ENCODE measurements at regions not wholly inside any gene's neighbourhood (a gene's known extent, or its start where the extent isn't known, plus 50 kb on each side); places are given as distances from the start of the nearest gene placed in this dataset.

DNA sequence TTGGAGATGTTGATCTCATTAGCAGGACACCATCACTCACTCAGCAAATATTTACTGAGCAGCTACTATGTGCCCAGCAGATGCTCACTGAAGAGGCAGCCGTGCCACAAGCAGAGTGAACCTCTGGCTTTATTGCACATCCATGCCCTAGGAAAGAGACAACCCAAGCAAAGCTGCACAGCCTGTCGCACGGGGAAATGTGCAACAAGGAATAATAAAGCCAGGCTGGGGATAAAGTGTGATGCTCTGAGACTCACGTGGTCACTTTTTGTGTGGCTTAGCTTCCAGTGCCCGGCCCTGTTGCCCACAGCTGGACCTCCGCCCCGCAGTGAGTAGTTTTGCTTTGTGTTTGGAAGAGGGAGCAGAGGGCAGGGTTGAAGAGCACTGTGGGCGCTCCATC lies 130.4 kb upstream of the CDH4 start:
- no peak for DNase-seq

DNA sequence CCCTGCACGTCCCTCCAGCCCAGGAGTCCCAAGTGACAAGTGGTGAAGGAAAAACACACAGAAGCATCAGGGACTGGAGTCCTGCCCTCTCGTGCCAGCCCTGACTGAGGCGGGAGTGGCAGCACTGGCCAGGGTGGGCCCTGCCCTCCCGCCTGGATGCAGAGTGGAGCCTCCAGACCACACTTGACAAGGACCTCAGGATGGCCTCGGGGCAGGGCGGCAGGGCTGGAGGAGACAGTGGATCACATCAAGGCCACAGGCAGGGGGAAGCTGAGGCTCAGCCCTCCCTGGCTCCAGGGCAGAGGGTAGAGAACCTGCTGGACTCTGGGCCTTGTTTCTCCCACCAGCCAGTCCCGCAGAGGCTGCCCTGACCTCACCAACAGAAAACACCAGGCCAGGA lies 128.8 kb upstream of the CDH4 start:
- DNase-seq = no peak

GRCh38 chr20:61123751-61124368 lies 128.2 kb upstream of the CDH4 start:
- no peak for DNase-seq

DNA sequence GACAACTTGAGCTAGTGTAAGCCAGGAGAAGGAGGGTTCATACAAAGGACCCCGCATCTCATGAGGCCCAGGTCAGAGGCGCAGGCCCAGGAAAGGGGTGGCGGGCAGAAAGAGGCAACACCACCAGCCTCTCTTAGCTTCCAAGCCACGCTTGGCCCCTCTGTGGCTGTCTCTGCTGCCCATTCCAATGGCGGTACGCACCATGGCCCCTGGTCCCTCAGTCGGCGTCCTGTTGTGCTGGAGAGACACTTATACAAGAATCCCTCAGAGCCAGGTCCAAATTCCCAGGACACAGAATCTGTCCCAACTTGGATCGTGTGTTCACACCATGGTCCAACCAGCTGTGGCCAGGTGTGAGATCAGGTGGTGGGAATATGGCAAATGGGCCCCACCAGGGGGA lies 127.0 kb upstream of the CDH4 start:
- no peak for DNase-seq

GRCh38 chr20:61125546-61126180 lies 126.4 kb upstream of the CDH4 start:
- no peak for DNase-seq

DNA sequence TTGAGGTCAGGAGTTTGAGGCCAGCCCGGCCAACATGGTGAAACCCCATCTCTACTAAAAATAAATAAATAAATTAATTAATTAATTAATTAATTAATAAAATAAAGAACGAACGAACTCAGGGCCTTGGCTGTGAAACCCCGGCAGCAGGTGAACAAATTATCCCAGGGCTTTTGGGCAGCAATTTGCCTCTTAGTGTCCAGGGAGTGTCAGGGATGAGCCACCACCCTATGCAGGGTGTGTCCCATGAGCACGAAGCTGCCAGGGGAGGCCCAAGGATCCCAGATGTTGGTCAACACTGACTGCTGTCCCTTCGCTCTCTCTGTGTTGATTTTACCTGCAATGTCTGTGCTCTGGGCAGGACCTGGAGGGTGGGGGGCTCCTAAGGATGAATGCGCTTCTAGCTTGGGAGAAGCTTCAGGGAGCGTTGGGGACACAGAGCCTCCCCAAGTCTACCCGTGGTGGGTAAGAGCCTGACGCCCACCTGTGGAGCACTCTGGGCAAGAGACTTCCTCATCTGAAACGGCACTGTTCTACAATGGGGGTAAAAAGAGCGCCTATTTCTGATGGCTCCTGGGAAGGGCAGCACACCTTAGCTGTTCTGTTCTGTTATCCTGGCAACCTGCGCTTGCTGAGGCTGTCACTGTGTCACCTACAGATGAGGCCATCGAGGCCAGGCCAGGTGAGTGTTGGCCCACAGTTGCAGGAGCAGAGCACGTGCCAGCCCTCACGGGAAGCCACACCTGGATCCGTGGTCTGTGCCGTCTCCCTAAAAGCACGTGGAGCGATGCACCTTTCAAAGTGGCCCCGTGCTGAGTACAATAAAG lies 125.5 kb upstream of the CDH4 start:
- no peak for DNase-seq

DNA sequence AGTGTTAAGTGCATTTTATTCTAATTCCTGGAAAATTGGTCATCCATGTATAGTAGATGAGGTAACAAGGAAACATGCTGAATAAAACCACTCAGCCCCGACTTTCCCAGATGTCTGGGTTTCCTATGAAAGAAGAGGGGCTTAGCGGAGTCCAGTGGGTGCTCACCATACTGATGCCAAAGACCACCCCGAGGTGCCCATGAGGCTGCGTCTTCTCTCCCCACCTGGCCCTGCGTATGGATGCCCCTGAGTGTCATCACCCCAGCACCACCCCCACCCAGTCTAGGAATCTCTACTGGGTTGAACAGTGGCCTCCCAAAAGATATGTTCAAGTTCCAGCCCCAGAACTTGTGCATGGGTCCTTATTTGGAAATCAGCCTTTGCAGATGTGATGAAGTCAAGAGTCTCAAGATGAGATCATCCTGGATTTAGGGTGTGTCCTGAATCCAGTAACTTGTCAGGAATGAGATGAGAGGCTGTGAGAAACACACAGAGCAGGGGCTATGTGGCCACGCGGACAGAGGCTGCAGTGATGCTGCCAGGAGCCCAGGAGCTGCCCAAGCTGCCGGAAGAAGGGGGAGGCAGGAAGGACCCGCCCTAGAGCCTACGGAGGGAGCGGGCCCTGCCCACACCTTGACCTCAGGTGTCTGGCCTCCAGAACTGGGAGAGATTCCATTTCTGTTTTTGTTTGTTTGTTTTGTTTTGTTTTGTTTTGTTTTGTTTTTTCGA lies 124.6 kb upstream of the CDH4 start:
- no peak for DNase-seq

GRCh38 chr20:61128701-61129269 lies 123.3 kb upstream of the CDH4 start:
- DNase-seq = no peak

GRCh38 chr20:61129311-61129710 lies 122.8 kb upstream of the CDH4 start:
- DNase-seq = no peak

DNA sequence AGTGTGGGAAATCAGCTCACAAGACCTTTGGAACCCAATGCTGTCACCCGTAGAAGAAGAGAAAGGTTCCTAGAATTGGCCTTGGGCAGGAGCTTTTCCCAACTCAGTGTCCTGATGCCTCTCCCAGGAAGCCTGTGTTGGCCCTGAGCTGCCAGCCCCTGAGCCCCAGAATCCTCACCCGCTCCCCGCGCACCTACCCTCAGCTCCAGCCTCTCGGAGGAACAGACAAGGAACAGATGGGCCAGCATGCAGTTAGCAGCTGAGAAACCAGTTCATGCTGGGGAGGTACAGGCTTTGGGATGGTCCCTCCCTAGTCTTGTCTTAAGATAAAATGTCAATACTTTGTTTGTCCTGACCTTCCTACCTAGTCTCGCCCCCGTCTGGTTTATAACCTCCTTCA lies 121.9 kb upstream of the CDH4 start:
- DNase-seq = no peak

DNA sequence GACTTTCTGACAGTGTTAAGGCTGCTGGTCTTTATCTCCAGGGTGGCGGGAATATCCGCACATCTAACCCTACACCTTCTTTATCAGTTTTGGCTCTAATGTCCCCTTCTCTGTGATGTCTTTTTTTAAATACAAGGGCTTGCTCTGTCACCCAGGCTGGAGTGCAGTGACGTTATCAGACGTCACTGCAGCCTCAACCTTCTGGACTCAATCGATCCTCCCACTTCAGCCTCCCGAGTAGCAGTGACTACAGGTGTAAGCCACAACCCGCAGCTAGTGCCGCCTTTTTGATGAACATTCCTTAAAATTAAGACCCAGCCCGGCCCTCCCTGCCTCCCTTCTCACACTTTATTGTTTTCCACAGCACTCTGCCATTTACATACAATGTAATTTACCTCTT lies 120.1 kb upstream of the CDH4 start:
- no peak for DNase-seq

- DNase-seq = no peak
Observed at GRCh38 chr20:61133611-61134010, 118.5 kb upstream of the CDH4 start.

- DNase-seq = no peak
Observed at GRCh38 chr20:61134296-61135030, 117.6 kb upstream of the CDH4 start.

DNA sequence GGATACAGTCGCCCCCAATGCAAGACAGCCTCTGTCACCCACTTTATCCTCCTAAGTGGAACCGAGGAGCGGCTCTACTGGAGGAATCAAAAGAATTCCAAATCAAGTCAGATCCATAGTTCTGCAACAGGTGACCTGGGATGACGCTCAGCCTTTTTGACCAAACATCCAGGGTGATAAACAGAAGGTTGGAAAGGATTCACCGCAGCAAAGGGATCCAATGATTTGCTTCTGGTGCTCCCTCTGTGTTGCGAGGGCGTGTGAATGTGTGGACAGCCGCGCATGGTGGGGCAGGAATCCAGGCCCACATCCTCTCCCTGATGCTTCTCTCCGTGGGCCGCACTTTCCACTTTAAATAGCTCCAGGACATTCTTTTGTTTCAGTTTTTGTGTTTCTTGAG lies 116.8 kb upstream of the CDH4 start:
- DNase-seq = no peak

DNA sequence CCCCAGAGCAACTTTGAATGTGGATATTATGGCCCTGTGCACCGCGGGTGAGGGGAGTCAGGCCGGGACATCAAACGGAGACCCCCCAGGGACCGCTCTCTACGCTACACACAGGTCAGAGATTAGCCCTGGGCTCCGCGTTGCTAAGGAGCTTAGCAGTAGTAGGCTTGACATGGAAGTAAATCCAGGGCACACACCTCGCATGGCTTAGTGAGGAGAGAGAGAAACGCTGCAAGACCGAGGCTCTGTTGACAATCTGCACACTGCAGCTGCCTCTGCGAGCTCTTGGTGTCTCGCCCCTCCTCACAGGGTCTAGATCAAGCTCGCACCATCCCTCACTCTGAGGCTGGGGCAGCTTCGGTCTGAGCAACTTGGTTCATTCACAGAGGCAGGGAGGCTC lies 116.1 kb upstream of the CDH4 start:
- no peak for DNase-seq

DNA sequence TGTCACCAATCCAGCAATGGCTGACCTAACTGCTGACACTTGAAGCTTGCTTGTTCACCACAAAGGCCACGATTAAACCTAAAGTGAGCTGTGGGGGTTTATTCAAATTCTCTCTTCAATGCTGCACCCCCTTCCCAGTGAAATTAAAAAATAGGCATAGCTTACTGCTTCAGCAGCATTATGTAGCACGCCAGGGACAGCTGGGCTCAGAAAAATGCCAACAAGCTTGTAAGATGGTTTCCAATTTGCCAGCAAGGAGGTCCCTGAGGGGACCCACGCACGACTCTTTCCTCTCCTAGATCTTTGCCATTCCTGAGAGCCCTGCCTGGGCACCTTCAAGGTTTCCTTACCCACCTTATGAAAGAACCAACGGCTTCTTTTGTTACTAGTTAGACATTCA lies 113.5 kb upstream of the CDH4 start:
- no peak for DNase-seq

DNA sequence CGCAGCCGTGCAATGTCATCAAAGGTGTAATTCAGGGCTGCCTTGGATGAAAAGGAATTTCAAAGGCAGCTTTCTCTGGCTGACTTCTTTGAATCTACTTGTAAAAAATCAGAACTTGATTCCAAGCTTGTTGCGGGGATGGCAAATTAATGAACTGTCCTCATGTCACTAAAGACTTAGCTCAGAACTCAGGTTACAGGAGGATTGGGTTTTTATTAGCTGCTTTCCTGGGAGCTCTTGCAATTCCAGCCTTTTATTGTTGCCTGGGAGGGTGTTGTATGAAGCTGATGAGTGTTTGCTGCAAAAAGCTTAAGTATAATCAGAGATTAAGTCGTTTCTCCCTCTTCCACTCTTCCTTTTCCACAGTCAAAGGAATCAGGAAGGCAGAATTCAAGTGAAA lies 113.0 kb upstream of the CDH4 start:
- DNase-seq = no peak

DNA sequence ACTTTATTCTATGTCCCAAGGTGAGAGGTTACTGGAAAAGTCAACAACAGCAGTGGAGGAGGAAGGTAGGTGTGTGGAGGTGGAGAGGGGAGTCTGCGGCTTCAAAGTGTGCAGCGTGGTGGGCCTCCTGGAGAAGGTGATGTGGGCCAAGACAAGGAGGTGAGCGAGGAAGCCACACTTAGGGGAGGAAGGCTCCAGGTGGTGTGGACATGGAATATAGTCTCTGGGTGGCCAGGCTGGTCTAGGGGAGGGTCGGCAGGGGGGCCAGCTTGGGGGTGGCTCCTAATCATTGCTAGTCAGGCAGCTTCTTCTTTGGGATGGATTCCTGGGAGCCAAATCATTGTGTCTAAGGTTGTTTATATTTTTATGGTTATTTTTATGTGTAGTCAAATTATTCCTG lies 111.5 kb upstream of the CDH4 start:
- no peak for DNase-seq

GRCh38 chr20:61146023-61146422 lies 106.0 kb upstream of the CDH4 start:
- DNase-seq = no peak

DNA sequence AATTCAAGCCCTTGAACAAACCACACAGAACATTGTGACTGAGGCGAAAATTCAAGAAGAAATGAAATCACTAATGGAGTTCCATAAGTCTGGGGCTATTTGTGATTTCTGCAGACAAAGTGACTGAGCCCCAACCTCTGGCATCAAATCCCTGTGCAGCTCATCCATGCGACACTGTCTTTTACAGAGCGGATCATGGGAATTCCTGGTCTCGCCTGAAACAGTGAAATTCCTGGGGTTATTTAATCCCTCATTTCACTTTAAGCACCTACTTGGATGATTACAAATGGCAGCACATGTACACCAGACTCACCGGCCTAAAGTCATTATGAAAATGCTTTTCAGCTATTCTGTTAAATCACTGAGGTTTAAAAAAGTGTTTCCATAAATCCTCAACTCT lies 102.4 kb upstream of the CDH4 start:
- DNase-seq = no peak

- DNase-seq = no peak
Observed at GRCh38 chr20:61157301-61157700, 94.8 kb upstream of the CDH4 start.

DNA sequence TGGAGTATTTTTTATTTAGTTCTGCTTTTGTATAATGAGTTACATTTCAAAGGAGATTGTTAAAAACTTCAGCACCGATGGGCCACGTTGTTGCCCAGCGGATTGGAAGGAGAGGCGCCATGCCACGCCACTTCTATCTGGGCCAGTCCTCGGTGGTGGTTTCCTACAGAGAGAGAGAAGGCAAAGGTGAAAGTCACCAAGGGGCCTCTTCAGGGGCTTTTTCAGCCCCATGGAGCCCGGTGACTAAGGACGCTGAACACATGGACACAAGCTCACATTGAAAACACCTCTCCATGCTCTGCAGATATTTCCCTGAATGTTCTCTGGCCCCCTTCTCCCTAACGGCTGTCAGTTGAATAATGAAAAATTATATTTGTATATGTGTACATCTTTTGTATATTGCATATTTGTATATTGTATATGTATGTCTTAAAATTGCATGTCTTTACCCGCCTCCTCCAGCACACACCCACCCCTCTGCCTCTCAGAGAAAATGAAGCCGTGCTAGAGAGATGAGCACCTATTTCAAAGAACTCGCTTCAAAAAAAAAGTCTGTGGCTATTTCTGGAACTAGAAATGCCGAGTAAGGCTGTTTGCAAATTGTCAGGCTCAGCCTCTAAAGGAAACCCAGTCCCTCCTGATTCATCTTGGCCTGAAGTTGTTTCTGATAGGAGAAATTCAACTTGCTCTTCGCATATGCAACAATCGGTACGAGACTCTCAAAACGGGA lies 91.9 kb upstream of the CDH4 start:
- no peak for DNase-seq
